Posterior cingulate gyrus (tissue), 11 donors: ENCODE measurements at regions not wholly inside any gene's neighbourhood (a gene's known extent, or its start where the extent isn't known, plus 50 kb on each side); places are given as distances from the start of the nearest gene placed in this dataset.
"Not testable (repeated sequence)": the region's sequence is repeated elsewhere in the genome, so short reads cannot be mapped to it uniquely, and the experiment has no call there.

ENCODE experiments used
- DNase-seq, 10 donors: peaks; one replicate each; pipeline versions ENCODE4 v3.0.0 to v3.0.0-alpha.2; 2020 to 2021; ENCODE audit warnings: mixed read lengths in 3 of 10
- intact Hi-C: fragments of 100-400 bp; cut with DNase I; formaldehyde crosslinking; loops from one replicate; pipeline ENCODE4 v1.15.1; 2023

- no peak for DNase-seq
- intact Hi-C loops, result no loop called here
Observed at GRCh38 chr5:16306812-16307211, 127.2 kb upstream of the MARCHF11 start.

GRCh38 chr5:16304846-16305245 is 125.3 kb upstream of the MARCHF11 start:
- intact Hi-C loops, result no loop called here
- DNase-seq, result no peak

GRCh38 chr5:16296946-16297345 is 117.4 kb upstream of the MARCHF11 start:
- intact Hi-C loops, result no loop called here
- no peak for DNase-seq

GRCh38 chr5:16291894-16292293 is 112.3 kb upstream of the MARCHF11 start:
- DNase-seq, result no peak
- intact Hi-C loops, result no loop called here

- DNase-seq, result no peak
- intact Hi-C loops, result no loop called here
Observed at GRCh38 chr5:16291474-16291873, 111.9 kb upstream of the MARCHF11 start.

GRCh38 chr5:16283791-16284190 is 104.2 kb upstream of the MARCHF11 start:
- intact Hi-C loops, result no loop called here
- DNase-seq, result no peak

- peak in 1 of 10 donors; percentile 36 for DNase-seq
- intact Hi-C loops, result not testable (repeated sequence)
Observed at GRCh38 chr5:16276859-16277258, 97.3 kb upstream of the MARCHF11 start.

GRCh38 chr5:16271851-16272250 is 92.3 kb upstream of the MARCHF11 start:
- DNase-seq, result no peak
- intact Hi-C loops, result no loop called here

- intact Hi-C loops, result no loop called here
- no peak for DNase-seq
Observed at GRCh38 chr5:16265141-16265540, 85.5 kb upstream of the MARCHF11 start.

GRCh38 chr5:16260000-16260399 is 80.4 kb upstream of the MARCHF11 start:
- intact Hi-C loops, result no loop called here
- DNase-seq, result no peak

GRCh38 chr5:16253856-16254255 is 74.3 kb upstream of the MARCHF11 start:
- intact Hi-C loops, result no loop called here
- DNase-seq, result no peak

- intact Hi-C loops, result no loop called here
- no peak for DNase-seq
Observed at GRCh38 chr5:16245956-16246355, 66.4 kb upstream of the MARCHF11 start.

GRCh38 chr5:16245249-16245648 is 65.7 kb upstream of the MARCHF11 start:
- DNase-seq, result no peak
- intact Hi-C loops, result no loop called here

GRCh38 chr5:16238018-16238417 is 58.4 kb upstream of the MARCHF11 start:
- no peak for DNase-seq
- intact Hi-C loops, result no loop called here

- intact Hi-C loops, result no loop called here
- no peak for DNase-seq
Observed at GRCh38 chr5:16234598-16234997, 55.0 kb upstream of the MARCHF11 start.

GRCh38 chr5:16233730-16234129 is 54.1 kb upstream of the MARCHF11 start:
- no peak for DNase-seq
- intact Hi-C loops, result no loop called here

- intact Hi-C loops, result no loop called here
Observed at GRCh38 chr5:16229357-16229940, 49.9 kb upstream of the MARCHF11 start.

More at GRCh38 chr5:16229357-16229940, 49.9 kb upstream of the MARCHF11 start:
- DNase-seq, result no peak
